ENCODE measurements at regions not wholly inside any gene's neighbourhood (a gene's known extent, or its start where the extent isn't known, plus 50 kb on each side); places are given as distances from the start of the nearest gene placed in this dataset.

GRCh38 chr2:23120161-23120560, 264.8 kb upstream of the KLHL29 start (continued):
- TF ChIP-seq, protein P1, sequence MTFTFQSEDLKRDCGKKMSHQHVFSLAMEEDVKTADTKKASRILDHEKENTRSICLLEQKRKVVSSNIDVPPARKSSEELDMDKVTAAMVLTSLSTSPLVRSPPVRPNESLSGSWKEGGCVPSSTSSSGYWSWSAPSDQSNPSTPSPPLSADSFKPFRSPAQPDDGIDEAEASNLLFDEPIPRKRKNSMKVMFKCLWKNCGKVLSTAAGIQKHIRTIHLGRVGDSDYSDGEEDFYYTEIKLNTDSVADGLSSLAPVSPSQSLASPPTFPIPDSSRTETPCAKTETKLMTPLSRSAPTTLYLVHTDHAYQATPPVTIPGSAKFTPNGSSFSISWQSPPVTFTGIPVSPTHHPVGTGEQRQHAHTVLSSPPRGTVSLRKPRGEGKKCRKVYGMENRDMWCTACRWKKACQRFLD (tag by site-specific recombination; IDR thresholded peaks at IDR 0.05) = no peak
- TF ChIP-seq ZNF658 (tag by site-specific recombination; IDR thresholded peaks at IDR 0.05) = no peak

- no peak overlapping the region for H3K27ac ChIP-seq (ENCODE audit: extremely low read depth, low read depth, low read length)
- no peaks in the 10 kb centered on the region for H3K4me1 ChIP-seq (ENCODE audit: control insufficient read depth, insufficient read depth, low read length)
- POLR2A ChIA-PET = no interaction called here
- no peaks in the 10 kb centered on the region for H3K36me3 ChIP-seq (ENCODE audit: control insufficient read depth in 2 of 2, insufficient read depth in 1 of 2, low read length in 2 of 2)
- no peak overlapping the region for H3K4me3 ChIP-seq (ENCODE audit: low read depth, low read length)
- H3K9me3 ChIP-seq (ENCODE audit: control insufficient read depth, insufficient read depth, low read depth, low read length) = no peaks in the 10 kb centered on the region
- TF ChIP-seq KLF8 (tag by site-specific recombination; IDR thresholded peaks at IDR 0.05) (no peak), ZFP37 (tag by site-specific recombination; IDR thresholded peaks at IDR 0.05) (no peak), ZNF654 (tag by site-specific recombination; IDR thresholded peaks at IDR 0.05; ENCODE audit: low read depth) (no peak), ZNF223 (tag by site-specific recombination; IDR thresholded peaks at IDR 0.05) (no peak), ZNF174 (tag by site-specific recombination; IDR thresholded peaks at IDR 0.05) (no peak)
- CTCF ChIA-PET = interaction anchor here (0.9 kb wide), 1 partner anchor 171 kb away, joined by 3 read pairs; no protein-coding TSS in a partner anchor
Measured at GRCh38 chr2:23121968-23122648, 262.9 kb upstream of the KLHL29 start.

DNA sequence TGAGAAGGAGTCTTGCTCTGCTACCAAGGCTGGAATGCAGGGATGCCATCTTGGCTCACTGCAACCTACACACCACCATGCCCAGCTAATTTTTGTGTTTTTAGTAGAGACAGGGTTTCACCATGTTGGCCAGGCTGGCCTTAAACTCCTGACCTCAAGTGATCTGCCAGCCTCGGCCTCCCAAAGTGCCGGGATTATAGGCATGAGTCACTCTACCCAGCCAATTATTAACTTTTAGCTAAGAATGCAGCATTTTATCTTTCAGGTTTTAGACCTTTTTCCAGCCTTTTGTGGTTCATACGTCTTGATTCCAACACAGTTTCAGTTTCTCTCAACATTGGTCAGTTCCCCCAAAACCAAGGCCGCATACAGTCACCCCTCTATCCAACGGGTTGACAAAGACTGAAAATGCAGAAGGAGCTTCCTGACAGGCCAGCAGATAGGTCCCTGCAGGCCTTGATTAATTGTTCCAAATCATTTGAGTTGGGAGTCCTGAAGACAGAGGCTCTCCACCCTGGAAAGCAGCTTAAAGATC, 262.2 kb upstream of the KLHL29 start:
- ChIA-PET CTCF (no interaction called here), POLR2A (no interaction called here)
- H3K9me3 ChIP-seq (ENCODE audit: control insufficient read depth, insufficient read depth, low read depth, low read length) = no peaks in the 10 kb centered on the region
- no peaks in the 10 kb centered on the region for H3K36me3 ChIP-seq (ENCODE audit: control insufficient read depth in 2 of 2, insufficient read depth in 1 of 2, low read length in 2 of 2)
- H3K4me1 ChIP-seq (ENCODE audit: control insufficient read depth, insufficient read depth, low read length) = no peaks in the 10 kb centered on the region
- no peak for TF ChIP-seq SALL2 (tag by site-specific recombination; IDR thresholded peaks at IDR 0.05; ENCODE audit: borderline replicate concordance)
- TF ChIP-seq ZBTB48 (tag by site-specific recombination; IDR thresholded peaks at IDR 0.05) = no peak
- TF ChIP-seq TCF7L2 (IDR thresholded peaks at IDR 0.05; ENCODE audit: borderline replicate concordance, low read depth, low read length) = no peak
- no peak for TF ChIP-seq ZNF274 (IDR thresholded peaks at IDR 0.05; ENCODE audit: low read length)
- no peak for TF ChIP-seq ZNF274 (tag by site-specific recombination; IDR thresholded peaks at IDR 0.05; ENCODE audit: borderline replicate concordance)
- TF ChIP-seq ZBTB49 (tag by site-specific recombination; IDR thresholded peaks at IDR 0.05; ENCODE audit: low read depth) = no peak
- TF ChIP-seq ZNF23 (tag by site-specific recombination; IDR thresholded peaks at IDR 0.05; ENCODE audit: borderline replicate concordance) = no peak
- TF ChIP-seq SETDB1 (IDR thresholded peaks at IDR 0.05; ENCODE audit: insufficient read length, low read length) = no peak
- TF ChIP-seq, protein P2, sequence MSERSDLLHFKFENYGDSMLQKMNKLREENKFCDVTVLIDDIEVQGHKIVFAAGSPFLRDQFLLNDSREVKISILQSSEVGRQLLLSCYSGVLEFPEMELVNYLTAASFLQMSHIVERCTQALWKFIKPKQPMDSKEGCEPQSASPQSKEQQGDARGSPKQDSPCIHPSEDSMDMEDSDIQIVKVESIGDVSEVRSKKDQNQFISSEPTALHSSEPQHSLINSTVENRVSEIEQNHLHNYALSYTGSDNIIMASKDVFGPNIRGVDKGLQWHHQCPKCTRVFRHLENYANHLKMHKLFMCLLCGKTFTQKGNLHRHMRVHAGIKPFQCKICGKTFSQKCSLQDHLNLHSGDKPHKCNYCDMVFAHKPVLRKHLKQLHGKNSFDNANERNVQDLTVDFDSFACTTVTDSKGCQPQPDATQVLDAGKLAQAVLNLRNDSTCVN (tag by site-specific recombination; optimal IDR thresholded peaks at IDR 0.05) = no peak
- TF ChIP-seq, protein P3, sequence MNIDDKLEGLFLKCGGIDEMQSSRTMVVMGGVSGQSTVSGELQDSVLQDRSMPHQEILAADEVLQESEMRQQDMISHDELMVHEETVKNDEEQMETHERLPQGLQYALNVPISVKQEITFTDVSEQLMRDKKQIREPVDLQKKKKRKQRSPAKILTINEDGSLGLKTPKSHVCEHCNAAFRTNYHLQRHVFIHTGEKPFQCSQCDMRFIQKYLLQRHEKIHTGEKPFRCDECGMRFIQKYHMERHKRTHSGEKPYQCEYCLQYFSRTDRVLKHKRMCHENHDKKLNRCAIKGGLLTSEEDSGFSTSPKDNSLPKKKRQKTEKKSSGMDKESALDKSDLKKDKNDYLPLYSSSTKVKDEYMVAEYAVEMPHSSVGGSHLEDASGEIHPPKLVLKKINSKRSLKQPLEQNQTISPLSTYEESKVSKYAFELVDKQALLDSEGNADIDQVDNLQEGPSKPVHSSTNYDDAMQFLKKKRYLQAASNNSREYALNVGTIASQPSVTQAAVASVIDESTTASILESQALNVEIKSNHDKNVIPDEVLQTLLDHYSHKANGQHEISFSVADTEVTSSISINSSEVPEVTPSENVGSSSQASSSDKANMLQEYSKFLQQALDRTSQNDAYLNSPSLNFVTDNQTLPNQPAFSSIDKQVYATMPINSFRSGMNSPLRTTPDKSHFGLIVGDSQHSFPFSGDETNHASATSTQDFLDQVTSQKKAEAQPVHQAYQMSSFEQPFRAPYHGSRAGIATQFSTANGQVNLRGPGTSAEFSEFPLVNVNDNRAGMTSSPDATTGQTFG (tag by site-specific recombination; IDR thresholded peaks at IDR 0.05; ENCODE audit: borderline replicate concordance) = no peak
- TF ChIP-seq RBAK (tag by site-specific recombination; IDR thresholded peaks at IDR 0.05) = no peak
- TF ChIP-seq, protein P1 (tag by site-specific recombination; IDR thresholded peaks at IDR 0.05) = no peak
- TF ChIP-seq, protein P4, sequence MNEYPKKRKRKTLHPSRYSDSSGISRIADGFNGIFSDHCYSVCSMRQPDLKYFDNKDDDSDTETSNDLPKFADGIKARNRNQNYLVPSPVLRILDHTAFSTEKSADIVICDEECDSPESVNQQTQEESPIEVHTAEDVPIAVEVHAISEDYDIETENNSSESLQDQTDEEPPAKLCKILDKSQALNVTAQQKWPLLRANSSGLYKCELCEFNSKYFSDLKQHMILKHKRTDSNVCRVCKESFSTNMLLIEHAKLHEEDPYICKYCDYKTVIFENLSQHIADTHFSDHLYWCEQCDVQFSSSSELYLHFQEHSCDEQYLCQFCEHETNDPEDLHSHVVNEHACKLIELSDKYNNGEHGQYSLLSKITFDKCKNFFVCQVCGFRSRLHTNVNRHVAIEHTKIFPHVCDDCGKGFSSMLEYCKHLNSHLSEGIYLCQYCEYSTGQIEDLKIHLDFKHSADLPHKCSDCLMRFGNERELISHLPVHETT (tag by site-specific recombination; IDR thresholded peaks at IDR 0.05) = no peak
- H3K27ac ChIP-seq (ENCODE audit: extremely low read depth, low read depth, low read length) = no peak overlapping the region
- no peak overlapping the region for H3K4me3 ChIP-seq (ENCODE audit: low read depth, low read length)

Data from HEK293 (cell line).